ENCODE measurements at regions not wholly inside any gene's neighbourhood (a gene's known extent, or its start where the extent isn't known, plus 50 kb on each side); places are given as distances from the start of the nearest gene placed in this dataset.

DNA sequence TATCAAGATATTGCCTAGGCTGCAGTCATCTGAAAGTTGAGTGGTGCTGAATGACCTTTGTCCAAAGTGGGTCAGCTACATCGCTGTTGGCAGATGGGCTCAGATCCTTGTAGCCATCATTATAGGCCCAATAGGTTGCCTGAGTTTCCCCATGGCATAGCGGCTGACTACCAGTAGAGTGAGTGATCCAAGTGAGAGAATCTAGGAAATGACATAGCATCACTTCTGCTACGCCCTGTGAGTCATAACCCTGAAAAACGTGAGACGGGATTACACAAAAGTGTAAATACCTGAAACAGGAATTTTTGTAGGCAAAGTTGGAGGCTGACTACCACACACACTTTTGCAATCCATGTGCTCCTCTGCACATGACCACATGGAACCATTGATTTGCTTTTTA, 273.3 kb downstream of the RPL10L start:
- TF ChIP-seq, protein P1, sequence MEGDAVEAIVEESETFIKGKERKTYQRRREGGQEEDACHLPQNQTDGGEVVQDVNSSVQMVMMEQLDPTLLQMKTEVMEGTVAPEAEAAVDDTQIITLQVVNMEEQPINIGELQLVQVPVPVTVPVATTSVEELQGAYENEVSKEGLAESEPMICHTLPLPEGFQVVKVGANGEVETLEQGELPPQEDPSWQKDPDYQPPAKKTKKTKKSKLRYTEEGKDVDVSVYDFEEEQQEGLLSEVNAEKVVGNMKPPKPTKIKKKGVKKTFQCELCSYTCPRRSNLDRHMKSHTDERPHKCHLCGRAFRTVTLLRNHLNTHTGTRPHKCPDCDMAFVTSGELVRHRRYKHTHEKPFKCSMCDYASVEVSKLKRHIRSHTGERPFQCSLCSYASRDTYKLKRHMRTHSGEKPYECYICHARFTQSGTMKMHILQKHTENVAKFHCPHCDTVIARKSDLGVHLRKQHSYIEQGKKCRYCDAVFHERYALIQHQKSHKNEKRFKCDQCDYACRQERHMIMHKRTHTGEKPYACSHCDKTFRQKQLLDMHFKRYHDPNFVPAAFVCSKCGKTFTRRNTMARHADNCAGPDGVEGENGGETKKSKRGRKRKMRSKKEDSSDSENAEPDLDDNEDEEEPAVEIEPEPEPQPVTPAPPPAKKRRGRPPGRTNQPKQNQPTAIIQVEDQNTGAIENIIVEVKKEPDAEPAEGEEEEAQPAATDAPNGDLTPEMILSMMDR (IDR thresholded peaks at IDR 0.05), result no peak
- TF ChIP-seq POLR2A (IDR thresholded peaks at IDR 0.05), result no peak
- no peak for TF ChIP-seq POLR2AphosphoS5 (IDR thresholded peaks at IDR 0.05)
- TF ChIP-seq EP300 (IDR thresholded peaks at IDR 0.05), result no peak
